Lung (tissue), 11 donors: ENCODE measurements at regions not wholly inside any gene's neighbourhood (a gene's known extent, or its start where the extent isn't known, plus 50 kb on each side); places are given as distances from the start of the nearest gene placed in this dataset.
A peak's percentile ranks its signal among the peaks of the same experiment; 100 is the strongest.

Experiments used
- ATAC-seq: fragments of 200-7000 bp; cut with Tn5 transposase; one replicate; pipeline ENCODE4 v1.9.1; 2020; ENCODE audit warnings: moderate number of reproducible peaks; ENCODE audit not compliant: insufficient read depth, low FRiP score
- DNase-seq, 3 donors: peaks; one replicate each; pipeline ENCODE4 v3.0.0-alpha.2; 2013 to 2017
- H3K27ac ChIP-seq, 2 donors: one replicate each; pipeline ENCODE4 v1.5.1; 2013; ENCODE audit warnings: mild to moderate bottlenecking in 2 of 2, moderate library complexity in 2 of 2, control low read depth in 1 of 2, inconsistent platforms in 1 of 2, low read depth in 1 of 2, low read length in 1 of 2
- H3K27me3 ChIP-seq, 3 donors: one replicate each; pipeline ENCODE4 v1.5.1; 2013; ENCODE audit warnings: low read length in 2 of 3; ENCODE audit not compliant: control insufficient read depth in 3 of 3, insufficient read depth in 3 of 3
- H3K36me3 ChIP-seq, 4 donors: one replicate each; pipeline ENCODE4 v1.5.1; 2013; ENCODE audit warnings: low read length in 4 of 4, mild to moderate bottlenecking in 1 of 4, moderate library complexity in 1 of 4; ENCODE audit not compliant: control insufficient read depth in 4 of 4, insufficient read depth in 4 of 4
- H3K4me1 ChIP-seq, 5 donors: one replicate each; pipeline ENCODE4 v1.5.1; 2013; ENCODE audit warnings: low read length in 5 of 5, mild to moderate bottlenecking in 2 of 5, moderate library complexity in 1 of 5; ENCODE audit not compliant: control insufficient read depth in 5 of 5, insufficient read depth in 5 of 5
- H3K4me3 ChIP-seq: one replicate; pipeline ENCODE4 v1.5.1; 2013; ENCODE audit warnings: mild to moderate bottlenecking, control low read depth, moderate library complexity
- H3K9ac ChIP-seq, 2 donors: one replicate each; pipeline ENCODE4 v1.5.1; 2013; ENCODE audit warnings: low read length in 2 of 2, control low read depth in 1 of 2; ENCODE audit not compliant: insufficient read depth in 1 of 2
- H3K9me3 ChIP-seq, 4 donors: one replicate each; pipeline ENCODE4 v1.5.1; 2013; ENCODE audit warnings: low read length in 3 of 4, mild to moderate bottlenecking in 1 of 4, moderate library complexity in 1 of 4; ENCODE audit not compliant: control insufficient read depth in 4 of 4, insufficient read depth in 3 of 4
- WGBS, 2 donors: extraction: QIAGEN DNeasy Blood & Tissue Kit; methylation state at CpG; one replicate each; pipeline ENCODE4 v1.1.7; 2013; 5-methylcytosine and 5-hydroxymethylcytosine counted together
- TF ChIP-seq, protein P1 (sequence below): IDR thresholded peaks from 2 replicates; pipeline ENCODE4 v1.5.1; 2012; ENCODE audit warnings: mild to moderate bottlenecking; ENCODE audit errors: control extremely low read depth, extremely low read depth
- donor health status: control.
- donor health status: control.
- donor health status: Bipolar disorder and iron deficiency.
- donor health status: healthy.
- donor health status: DM: yes; HTN: yes; CAD: no.

- WGBS, 2 donors: 96 to 97% methylated on average over 8 of the region's 8 CpGs
- no peak for DNase-seq
- TF ChIP-seq, protein P1, sequence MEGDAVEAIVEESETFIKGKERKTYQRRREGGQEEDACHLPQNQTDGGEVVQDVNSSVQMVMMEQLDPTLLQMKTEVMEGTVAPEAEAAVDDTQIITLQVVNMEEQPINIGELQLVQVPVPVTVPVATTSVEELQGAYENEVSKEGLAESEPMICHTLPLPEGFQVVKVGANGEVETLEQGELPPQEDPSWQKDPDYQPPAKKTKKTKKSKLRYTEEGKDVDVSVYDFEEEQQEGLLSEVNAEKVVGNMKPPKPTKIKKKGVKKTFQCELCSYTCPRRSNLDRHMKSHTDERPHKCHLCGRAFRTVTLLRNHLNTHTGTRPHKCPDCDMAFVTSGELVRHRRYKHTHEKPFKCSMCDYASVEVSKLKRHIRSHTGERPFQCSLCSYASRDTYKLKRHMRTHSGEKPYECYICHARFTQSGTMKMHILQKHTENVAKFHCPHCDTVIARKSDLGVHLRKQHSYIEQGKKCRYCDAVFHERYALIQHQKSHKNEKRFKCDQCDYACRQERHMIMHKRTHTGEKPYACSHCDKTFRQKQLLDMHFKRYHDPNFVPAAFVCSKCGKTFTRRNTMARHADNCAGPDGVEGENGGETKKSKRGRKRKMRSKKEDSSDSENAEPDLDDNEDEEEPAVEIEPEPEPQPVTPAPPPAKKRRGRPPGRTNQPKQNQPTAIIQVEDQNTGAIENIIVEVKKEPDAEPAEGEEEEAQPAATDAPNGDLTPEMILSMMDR: no peak
These were observed 83.5 kb upstream of the SLC22A23 start for GRCh38 chr6:3540253-3540820.

DNA sequence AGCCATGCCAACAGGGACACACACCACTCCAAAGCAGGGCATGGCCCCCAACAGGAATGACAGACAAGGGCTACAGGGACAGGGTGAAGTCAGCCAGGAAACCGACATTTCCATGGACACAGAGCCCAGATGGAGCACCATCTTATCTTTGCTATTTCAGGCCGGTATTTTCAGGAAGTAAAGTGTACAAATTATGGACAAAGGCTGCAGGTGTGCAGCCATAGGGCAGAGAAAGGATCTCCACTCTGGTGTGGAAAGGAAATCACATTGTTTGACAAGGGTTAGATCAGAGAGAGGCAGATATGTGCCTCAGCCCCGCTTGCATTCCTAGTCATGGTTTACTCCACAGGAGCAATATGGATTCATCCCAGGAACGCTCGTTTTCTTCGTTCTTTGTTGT, 81.7 kb upstream of the SLC22A23 start:
- no peaks in the 10 kb centered on the region for H3K27me3 ChIP-seq
- H3K4me3 ChIP-seq: no peak overlapping the region
- no peak overlapping the region for H3K9ac ChIP-seq
- TF ChIP-seq, protein P1: no peak
- no peaks in the 10 kb centered on the region for H3K36me3 ChIP-seq
- peaks cover 0 to 7% (median 0%) of the 10 kb centered on the region in 5 donors for H3K4me1 ChIP-seq
- H3K9me3 ChIP-seq: peaks cover 0 to 3% (median 0%) of the 10 kb centered on the region in 4 donors
- no peak for ATAC-seq
- 60 to 61% methylated on average over 6 of the region's 6 CpGs for WGBS, 2 donors
- H3K27ac ChIP-seq: no peak overlapping the region
- peak in 2 of 3 donors; percentile 25 to 40 for DNase-seq

More at GRCh38 chr6:3540253-3540820, 83.5 kb upstream of the SLC22A23 start:
- H3K9ac ChIP-seq: no peak overlapping the region
- H3K4me3 ChIP-seq: no peak overlapping the region
- peaks cover 0 to 3% (median 0%) of the 10 kb centered on the region in 4 donors for H3K9me3 ChIP-seq
- no peak for ATAC-seq
- peaks cover 0 to 7% (median 0%) of the 10 kb centered on the region in 5 donors for H3K4me1 ChIP-seq
- H3K36me3 ChIP-seq: no peaks in the 10 kb centered on the region
- no peaks in the 10 kb centered on the region for H3K27me3 ChIP-seq
- no peak overlapping the region for H3K27ac ChIP-seq

GRCh38 chr6:3536901-3537300, 80.1 kb upstream of the SLC22A23 start:
- no peak for ATAC-seq
- WGBS, 2 donors: 78 to 93% methylated on average over 8 of the region's 8 CpGs
- Histone ChIP-seq H3K27ac (no peak overlapping the region), H3K9ac (no peak overlapping the region), H3K36me3 (no peaks in the 10 kb centered on the region), H3K4me3 (no peak overlapping the region), H3K9me3 (peaks cover 0 to 2% (median 0%) of the 10 kb centered on the region in 4 donors), H3K4me1 (peaks cover 0 to 7% (median 0%) of the 10 kb centered on the region in 5 donors), H3K27me3 (no peaks in the 10 kb centered on the region)
- TF ChIP-seq, protein P1: no peak
- no peak for DNase-seq
